ENCODE measurements at regions not wholly inside any gene's neighbourhood (a gene's known extent, or its start where the extent isn't known, plus 50 kb on each side); places are given as distances from the start of the nearest gene placed in this dataset.
"Not testable (repeated sequence)": the region's sequence is repeated elsewhere in the genome, so short reads cannot be mapped to it uniquely, and the experiment has no call there.

DNA sequence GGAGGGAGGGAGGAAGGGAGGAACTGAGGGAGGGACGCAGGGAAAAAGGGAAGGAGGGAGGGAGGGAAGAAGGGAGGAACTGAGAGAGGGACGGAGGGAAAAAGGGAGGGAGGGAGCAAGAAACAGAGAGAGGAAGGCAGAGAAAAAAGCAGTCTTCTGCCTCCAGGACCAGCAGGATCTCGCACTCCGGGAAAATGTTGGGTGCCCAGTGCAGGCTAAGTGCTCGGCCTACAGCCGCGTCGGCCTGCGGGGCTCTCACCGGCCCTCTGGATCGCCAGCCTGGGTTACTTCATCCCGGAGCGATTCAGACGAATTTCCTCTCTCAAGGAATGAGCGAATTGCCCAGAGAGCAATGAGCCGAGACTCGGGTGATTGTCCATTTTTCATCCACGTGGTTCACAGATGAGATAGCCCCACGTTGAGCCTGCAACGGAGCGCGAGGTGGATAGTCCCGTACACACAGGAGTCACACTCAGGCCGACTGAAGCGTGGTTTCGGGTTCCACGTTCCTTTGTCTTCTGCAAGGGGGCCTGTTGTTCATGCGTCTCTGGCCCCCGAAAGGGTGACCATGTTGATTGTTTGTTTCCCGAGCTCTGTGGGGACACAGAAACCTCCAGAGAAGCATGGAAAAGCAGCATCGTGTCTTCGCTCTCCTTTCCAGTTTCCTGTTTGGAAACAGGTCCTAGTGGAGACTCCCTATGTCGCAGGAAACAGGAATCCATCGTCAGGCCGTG is 1937.1 kb upstream of the DEFB115 start:
- DNase-seq, result not testable (repeated sequence)

DNA sequence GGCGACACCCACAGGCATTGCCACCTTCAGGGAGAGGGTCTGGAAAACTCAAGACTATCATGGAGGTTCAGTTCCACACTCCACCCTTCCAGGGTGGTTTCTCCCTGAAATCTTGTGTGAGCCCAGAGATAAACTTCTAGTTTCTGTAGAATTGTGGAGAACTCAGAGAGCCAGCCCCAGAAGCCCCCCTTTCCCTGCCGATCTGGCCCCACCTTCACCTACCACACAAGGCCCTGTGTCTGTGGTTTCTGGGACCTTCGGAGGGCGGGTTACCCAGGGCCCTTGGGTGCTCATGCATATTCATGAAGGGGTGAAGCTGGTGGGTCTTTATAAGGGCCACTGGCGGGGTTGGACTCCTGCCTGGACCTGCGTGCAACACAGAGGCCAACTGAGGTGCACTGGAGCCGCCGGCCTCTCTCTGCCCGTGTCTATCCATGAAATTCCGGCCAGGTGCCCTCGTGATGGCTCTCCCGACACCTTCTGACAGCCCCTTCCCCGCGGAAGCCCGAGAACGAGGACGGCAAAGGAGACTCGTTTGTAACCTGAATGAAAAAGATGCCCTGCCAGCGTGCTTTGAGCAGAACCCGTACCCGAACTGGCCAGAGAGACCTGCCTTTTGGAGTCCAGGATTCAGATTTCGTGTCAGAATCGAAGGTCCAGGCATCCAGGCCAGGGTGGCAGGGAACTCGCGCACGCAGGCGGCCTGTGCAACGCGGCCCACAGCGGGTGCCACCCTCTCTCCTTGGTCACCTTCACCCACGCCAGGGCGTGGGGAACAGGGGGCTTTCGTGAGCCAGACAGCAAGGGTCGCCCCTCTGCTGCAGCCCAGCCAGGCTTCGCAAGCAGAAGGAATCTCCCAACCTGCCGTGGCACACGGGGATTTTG is 1933.6 kb upstream of the DEFB115 start:
- DNase-seq, result not testable (repeated sequence)

DNA sequence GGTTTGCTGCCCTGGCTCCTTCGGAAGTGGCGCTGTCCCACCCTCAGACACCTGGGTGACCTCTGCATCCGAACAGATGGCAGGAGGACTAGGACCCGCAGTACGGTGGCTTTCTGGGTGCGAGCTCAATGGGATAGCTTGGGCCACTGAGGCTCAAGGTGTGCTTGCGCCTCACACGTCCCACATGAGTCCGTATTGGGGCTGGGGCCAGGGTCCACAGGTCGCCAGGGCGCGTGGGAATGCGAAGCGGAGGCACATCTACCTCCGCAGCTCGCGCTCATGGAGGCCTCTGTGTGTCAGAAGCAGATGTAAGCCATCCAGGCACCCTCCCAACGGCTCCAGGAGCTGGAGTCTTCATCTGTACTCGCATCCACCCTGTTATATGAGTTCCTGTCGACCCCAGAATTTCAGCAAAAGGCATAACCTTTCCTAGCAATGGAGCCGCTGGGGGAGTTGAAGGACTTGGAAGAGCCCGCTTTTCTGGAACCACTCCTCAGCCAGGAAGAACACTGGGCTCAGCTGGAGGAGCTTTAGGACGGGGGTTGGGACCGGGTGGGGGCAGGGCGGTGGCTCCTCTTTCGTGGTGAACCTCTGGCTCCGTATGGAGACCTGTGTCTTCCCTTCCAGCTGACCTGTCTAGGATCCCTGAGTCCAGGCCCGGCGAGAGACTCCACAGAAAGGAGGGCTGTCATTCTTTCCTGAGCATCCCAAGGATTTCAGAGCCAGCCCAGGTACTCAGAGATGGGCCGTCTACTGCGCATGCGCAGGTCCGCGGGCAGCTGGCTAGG is 1932.8 kb upstream of the DEFB115 start:
- not testable (repeated sequence) for DNase-seq

DNA sequence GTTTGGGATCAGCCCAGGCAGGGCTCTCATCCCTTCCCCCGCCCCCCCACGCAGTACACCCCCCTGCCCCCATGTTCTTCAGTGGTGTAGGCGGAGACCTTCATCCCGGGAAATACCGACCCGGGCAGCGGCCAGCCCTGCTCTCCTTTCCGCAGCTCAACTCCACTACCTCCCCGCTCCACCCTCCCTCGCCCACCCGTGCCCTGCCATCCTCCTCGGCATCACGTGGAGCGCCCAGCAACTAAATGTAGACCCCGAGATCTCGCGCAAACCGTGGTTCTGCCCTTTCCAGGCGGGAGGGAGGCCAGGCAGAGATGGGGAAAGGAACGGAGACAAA is 1932.2 kb upstream of the DEFB115 start:
- no peak for DNase-seq

DNA sequence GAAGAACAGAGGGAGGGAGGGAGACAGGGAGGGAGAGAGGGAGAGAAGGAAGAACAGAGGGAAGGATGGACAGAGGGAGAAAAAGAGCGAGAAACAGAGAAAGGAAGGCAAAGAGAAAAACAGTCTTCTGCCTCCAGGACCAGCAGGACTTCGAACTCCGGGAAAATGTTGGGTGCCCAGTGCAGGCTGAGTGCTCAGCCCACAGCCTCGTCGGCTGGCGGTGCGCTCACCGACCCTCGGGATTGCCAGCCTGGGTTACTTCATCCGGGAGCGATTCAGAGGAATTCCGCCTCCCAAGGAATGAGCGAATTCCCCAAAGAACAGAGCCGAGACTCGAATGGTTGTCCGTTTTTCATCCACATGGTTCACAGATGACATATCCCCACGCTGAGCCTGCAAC is 1931.7 kb upstream of the DEFB115 start:
- not testable (repeated sequence) for DNase-seq

DNA sequence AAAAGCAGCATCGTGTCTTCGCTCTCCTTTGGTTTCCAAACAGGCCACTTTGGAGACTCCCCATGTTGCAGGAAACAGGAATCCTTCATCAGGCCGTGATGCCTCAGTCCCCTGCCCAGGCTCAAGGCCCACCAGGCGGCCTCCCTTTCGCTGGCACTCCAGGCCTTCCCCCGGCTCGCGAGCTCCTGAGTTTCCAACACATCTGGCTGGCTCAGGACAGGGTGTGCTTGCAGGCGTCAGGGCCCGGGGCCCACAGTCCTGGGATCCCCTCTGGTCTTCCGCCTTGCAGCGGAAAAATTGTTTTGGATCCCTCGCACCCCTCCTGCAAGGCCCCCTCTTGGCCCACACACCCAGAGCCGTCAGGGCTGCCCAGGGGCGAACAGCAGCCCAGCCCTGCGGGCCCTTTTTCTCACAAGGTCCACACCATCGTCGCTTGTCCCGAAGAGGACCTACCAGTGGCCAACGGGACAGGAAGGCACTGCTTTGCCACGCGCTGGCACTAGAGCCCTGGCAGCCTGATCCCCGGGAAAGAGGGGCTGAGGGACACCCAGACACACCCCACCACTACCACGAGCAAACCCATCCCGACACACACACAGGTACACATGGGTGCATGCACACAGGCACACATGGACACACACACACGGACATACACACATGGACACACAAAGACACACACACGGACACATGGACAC is 1930.9 kb upstream of the DEFB115 start:
- DNase-seq, result no peak

DNA sequence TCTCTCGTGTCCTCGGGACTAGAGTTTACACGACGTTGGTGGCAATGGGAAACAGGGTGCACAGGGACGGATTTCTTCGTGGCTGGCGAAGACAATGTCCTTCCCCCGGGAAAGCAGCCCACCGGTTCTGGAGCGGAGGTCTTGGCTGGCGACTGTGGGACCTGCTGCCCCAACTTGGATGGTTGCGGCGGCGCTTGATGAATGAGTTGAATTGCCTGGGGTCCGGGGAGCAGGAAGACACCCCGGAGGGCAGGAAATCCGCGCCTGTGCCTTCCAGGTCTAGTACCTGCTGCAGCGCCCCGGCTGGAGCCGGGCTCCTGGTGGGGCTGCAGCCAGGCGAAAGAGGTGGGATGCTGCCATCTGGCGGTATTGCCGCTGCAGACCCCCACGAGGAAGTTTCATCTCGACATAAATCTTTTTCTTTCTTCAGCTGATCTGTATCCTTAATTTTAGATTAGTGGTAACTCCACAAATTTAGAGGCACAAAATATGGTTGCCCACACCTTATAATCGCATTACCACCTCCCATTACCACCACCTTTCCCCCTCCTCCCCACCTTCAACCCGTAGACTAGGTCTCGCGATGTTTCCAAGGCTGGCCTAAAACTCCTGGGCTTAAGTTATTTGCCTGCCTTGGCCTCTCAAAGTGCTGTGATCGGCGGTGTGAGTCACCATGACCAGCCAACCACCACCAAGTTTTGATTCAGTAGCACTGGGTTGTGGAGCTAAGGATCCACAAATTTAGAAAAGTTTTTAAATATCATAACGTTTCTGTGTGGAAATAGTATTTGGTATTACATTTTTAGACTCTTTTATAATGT is 1929.7 kb upstream of the DEFB115 start:
- peak; percentile 54 for DNase-seq

DNA sequence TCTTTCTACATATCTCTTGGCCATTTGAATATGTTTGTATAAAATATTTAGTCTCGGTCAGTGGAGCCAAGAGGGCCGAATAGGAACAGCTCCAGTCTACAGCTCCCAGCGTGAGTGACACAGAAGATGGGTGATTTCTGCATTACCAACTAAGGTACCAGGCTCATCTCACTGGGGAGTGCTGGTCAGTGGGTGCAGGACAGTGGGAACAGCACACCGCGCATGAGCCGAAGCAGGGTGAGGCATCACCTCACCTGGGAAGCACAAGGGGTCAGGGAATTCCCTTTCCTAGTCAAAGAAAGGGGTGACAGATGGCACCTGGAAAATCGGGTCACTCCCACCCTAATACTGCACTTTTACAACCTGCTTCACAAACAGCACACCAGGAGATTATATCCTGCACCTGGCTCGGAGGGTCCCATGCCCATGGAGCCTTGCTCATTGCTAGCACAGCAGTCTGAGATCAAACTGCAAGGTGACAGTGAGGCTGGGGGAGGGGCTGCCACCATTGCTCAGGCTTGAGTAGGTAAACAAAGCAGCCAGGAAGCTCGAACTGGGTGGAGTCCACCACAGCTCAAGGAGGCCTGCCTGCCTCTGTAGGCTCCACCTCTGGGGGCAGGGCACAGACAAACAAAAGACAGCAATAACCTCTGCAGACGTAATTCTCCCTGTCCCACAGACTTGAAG is 1926.9 kb upstream of the DEFB115 start:
- not testable (repeated sequence) for DNase-seq

DNA sequence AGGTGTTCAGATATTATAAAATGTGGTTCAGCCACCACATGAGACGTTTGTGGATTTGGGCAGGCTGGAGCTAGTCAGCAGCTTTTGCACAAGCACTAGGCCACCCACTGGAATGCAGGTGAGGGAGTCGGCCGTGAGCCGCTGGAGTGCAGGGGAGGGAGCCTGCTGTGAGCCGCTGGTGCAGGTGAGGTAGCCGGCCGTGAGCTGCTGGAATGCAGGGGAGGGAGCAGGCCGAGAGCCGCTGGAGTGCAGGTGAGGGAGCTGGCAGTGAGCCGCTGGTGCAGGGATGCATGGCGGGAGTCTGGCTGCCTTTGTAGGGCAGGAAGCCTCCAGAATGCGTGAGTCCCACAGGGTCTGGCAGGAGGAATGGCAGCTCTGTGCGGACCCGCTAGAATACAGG is 1907.6 kb upstream of the DEFB115 start:
- DNase-seq, result no peak

DNA sequence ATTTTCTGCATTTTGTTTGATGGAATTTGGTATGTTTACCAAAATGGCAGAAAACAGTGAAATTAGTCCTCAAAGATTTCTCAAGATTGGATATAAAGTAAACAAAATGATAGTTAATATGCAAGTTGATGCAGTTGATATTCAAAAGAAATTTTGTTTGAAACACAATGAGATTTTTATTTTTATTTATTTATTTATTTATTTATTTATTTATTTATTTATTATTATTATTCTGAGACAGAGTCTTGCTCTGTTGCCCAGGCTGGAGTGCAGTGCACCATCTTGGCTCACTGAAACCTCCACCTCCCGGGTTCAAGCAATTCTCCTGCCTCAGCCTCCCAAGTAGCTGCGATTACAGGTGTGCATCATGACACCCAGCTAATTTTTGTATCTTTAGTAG is 1881.5 kb upstream of the DEFB115 start:
- not testable (repeated sequence) for DNase-seq

DNA sequence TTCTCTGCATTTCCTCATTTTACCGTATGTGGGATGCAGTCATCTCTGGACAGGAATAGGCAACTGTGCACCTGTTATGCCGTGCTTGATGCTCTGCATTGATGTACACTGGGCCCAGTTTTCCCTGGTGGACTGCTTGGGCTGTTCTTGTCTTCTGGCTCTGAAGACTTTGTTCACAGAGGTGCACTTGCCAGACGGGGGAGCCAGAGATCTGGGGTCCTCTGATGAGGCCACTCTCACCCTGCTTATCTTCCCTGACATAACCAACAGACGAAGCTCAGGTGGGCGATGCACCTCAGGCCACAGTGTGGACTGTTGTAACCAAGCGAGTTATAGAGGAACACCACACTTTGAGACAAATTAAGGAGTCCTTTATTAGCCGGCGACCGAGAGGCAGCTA is 1864.6 kb upstream of the DEFB115 start:
- not testable (repeated sequence) for DNase-seq

DNA sequence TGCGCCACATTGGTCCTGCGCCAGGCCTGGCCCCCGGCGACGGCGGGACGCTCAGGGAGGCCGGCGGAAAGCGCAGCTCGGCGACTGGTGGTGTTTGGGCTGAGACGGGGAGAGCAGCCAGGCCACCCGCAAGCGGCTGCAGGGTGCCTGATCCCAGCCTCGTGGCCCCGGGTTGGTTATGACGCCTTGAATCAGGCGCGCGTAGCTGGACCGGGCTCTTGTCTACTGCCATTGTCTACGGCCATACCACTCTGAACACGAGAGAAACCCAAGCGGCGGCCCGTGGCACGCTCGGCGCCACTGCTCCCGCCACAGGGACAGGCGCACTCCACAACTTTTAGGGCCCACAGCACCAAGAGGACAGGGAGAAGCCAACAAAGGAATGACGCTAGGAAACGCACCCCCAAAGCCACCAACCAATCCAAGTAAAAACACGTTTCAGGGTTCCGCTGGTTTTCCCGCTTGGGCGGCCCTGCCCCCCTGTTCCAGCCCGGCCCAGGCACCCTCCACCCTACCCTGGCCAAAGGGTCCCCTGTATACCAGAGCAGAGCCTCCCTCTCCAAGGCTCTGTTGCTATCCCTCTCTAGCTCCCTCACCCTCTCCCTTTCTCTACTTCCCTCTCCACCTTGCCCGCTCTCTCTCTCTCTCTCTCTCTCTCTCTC is 1849.3 kb upstream of the DEFB115 start:
- DNase-seq, result no peak

DNA sequence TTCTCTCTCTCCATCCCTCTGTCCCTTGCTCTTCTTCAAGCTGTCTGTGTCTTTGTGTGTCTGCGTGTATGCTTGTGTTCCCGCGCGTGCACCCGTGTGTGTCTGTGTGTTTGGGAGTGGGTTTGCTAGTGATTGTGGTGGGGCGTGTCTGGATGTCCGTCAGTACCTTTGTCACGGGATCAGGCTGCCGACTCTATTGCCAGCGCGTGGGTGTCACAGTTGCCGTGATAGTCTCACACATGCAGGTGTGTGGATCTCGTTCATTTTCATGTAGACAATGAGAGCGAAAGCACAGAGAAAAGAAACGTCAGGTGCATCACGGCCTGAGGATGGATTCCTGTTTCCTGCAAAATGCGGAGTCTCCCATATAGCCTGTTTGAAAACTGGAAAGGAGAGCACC is 1848.8 kb upstream of the DEFB115 start:
- not testable (repeated sequence) for DNase-seq

DNA sequence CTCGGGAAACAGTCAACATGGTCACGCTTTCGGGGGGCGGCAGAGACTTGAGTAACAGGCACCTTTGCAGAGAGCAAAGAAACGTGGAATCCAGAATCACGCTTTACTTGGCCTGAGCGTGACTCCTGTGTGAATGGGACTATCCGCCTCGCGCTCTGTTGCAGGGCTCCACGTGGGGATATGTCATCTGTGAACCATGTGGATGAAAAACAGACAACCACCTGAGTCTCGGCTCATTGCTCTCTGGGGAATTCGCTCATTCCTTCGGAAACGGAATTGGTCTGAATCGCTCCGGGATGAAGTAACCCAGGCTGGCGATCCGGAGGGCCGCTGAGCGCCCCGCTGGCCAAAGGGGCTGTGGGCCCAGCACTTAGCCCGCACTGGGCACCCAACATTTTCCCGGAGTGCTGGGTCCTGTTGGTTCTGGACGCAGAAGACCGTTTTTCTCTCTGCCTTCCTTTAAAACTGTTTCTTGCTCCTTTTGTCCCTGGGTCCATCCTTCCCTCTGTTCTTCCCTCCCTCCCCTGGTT is 1848.2 kb upstream of the DEFB115 start:
- DNase-seq, result not testable (repeated sequence)

DNA sequence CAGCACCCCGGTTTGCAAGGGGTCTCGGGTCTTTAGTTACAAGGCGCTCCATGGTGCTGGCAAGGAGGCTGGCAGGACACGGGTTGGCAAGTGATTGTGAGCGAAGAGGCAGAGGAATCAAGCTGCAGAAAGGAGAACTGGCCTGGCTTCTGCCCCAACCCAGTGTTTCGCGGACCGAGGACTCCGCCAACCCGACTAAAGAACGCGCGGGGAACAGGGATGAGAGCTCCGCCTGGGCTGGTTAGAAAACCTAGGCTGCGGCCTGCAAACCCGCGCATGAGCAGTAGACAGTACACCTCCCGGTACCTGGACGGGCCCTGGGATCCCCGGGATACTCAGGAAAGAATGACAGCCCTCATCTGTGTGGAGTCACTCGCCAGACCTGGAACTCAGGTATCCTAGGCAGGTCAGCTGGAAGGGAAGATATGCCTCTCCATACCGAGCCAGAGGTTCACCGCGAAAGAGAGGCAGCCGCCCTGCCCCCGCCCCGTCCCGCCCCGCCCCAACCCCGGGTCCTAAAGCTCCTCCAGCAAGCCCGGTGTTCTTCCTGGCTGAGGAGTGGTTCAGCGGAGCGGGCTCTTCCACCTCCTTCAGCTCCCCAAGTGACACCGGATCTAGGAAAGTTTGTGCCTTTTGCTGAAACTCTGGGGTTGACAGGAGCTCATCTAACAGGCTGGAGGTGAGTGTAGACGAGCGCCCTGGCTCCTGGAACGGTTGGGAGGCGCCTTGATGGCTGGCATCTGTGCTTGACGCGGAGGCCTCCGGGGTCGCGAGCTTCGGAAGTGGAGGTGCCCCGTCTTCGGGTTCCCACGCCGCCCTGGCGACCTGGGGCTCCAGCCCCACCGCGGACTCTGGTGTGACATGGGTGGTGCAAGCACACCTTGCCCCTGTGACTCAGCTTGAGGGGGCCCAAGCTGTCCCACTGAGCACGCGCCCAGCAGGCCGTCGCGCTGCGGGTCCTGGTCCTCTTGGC is 1847.3 kb upstream of the DEFB115 start:
- DNase-seq, result no peak

DNA sequence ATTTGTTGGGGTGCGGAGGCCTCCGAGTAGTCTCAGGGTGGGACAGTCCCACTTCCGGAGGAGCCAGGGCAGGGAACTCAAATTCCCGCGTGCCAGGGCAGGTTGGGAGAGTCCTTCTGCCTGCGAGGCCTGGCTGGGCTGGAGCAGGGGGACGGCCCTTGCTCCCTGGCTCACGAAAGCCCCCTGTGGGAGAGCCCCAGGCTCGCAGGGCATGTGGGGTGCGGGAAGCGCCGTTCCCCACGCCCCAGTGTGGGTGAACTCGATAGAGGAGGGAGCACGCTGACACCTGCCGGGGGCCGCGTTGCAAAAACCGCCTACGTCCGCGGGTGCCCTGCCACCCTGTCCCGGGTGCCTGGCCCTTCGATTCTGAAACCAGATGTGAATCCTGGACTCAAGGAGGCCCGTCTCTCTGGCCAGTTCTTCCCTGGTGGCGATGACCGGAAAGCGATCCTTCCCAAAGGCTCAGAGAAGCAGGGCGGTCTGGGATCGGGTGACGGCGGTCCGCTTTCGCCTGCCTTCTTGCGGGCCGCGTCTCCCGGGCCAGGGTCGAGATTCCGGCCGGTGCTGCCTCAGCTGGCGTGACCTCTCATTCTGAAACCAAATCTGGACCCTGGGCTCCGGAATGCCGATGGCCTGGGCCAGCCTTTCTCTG is 1846.5 kb upstream of the DEFB115 start:
- DNase-seq, result no peak

DNA sequence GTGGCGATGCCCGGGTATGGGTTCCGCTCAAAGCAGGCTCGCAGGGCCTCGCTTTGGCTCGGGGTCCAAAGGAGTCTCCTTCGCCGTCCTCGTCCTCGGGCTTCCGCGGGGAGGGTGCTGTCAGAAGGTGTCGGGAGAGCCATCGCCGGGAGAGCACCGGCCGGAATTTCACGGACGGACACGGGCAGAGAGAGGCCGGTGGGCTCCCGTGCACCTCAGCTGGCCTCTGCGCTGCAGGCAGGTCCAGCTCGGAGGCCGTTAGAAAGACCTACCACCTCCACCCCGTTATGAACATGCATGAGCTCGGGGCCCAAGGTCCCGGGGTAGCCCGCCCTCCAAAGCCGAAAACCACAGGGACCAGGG is 1846.0 kb upstream of the DEFB115 start:
- not testable (repeated sequence) for DNase-seq

DNA sequence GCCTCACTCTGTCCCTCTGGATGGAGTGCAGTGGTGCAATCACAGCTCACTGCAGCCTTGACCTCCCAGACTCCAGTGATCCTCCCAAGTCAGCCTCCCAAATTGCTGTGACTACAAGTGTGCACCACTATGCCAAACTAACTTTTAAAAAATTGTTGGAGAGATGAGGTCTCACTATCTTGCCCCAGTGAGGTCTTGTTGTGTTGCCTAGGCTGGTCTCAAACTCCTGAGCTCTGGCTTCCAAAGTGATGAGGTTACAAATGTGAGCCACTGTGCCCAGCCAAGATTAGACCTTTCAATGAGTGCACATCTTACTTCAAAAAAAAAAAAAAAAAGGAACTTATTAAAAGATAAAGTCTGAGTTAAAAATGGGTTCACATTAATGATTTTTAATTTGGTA is 1838.1 kb upstream of the DEFB115 start:
- DNase-seq, result no peak
